ENCODE measurements at regions not wholly inside any gene's neighbourhood (a gene's known extent, or its start where the extent isn't known, plus 50 kb on each side); places are given as distances from the start of the nearest gene placed in this dataset.

GRCh38 chr16:64845071-64845470 is 276.8 kb downstream of the CDH11 start:
- TF ChIP-seq CTCF (IDR thresholded peaks at IDR 0.05) (no peak), POLR2A (IDR thresholded peaks at IDR 0.05) (no peak)
